Skeletal muscle tissue (tissue), 3 donors: ENCODE measurements at regions not wholly inside any gene's neighbourhood (a gene's known extent, or its start where the extent isn't known, plus 50 kb on each side); places are given as distances from the start of the nearest gene placed in this dataset.

Experiments used
- H3K27ac ChIP-seq: one replicate; pipeline ENCODE4 v1.7.0; 2013; ENCODE audit warnings: mild to moderate bottlenecking, low read depth, low read length, inconsistent platforms
- H3K27me3 ChIP-seq, 3 donors: one replicate each; pipeline ENCODE4 v1.7.0; 2013; ENCODE audit warnings: low read length in 3 of 3; ENCODE audit not compliant: control insufficient read depth in 3 of 3, insufficient read depth in 3 of 3
- H3K36me3 ChIP-seq, 3 donors: one replicate each; pipeline ENCODE4 v1.7.0; 2013; ENCODE audit warnings: low read length in 3 of 3; ENCODE audit not compliant: control insufficient read depth in 3 of 3, insufficient read depth in 3 of 3
- H3K4me1 ChIP-seq, 3 donors: one replicate each; pipeline ENCODE4 v1.7.0; 2013; ENCODE audit warnings: low read length in 3 of 3, mild to moderate bottlenecking in 3 of 3; ENCODE audit not compliant: control insufficient read depth in 3 of 3, insufficient read depth in 3 of 3
- H3K4me3 ChIP-seq, 3 donors: one replicate each; pipeline ENCODE4 v1.7.0; 2013; ENCODE audit warnings: low read length in 3 of 3
- H3K9ac ChIP-seq, 3 donors: one replicate each; pipeline ENCODE4 v1.7.0; 2013; ENCODE audit warnings: low read length in 3 of 3, mild to moderate bottlenecking in 3 of 3, moderate library complexity in 2 of 3, low read depth in 1 of 3
- H3K9me3 ChIP-seq, 3 donors: one replicate each; pipeline ENCODE4 v1.7.0; 2013; ENCODE audit warnings: low read length in 3 of 3; ENCODE audit not compliant: control insufficient read depth in 3 of 3
- donor health status: Osteomylitis.

GRCh38 chr4:100721490-100721889 is 203.7 kb upstream of the EMCN start:
- peaks cover 0 to 3% (median 0%) of the 10 kb centered on the region in 3 donors for H3K9me3 ChIP-seq
- H3K9ac ChIP-seq: no peak overlapping the region
- no peak overlapping the region for H3K27ac ChIP-seq
- no peaks in the 10 kb centered on the region for H3K27me3 ChIP-seq
- no peak overlapping the region for H3K4me3 ChIP-seq
- H3K36me3 ChIP-seq: no peaks in the 10 kb centered on the region
- no peaks in the 10 kb centered on the region for H3K4me1 ChIP-seq

GRCh38 chr4:100721077-100721476 is 203.3 kb upstream of the EMCN start:
- Histone ChIP-seq H3K27ac (no peak overlapping the region), H3K27me3 (no peaks in the 10 kb centered on the region), H3K4me1 (no peaks in the 10 kb centered on the region), H3K36me3 (no peaks in the 10 kb centered on the region), H3K9me3 (peaks cover 0 to 3% (median 0%) of the 10 kb centered on the region in 3 donors), H3K9ac (no peak overlapping the region), H3K4me3 (no peak overlapping the region)

- Histone ChIP-seq H3K27ac (no peak overlapping the region), H3K27me3 (no peaks in the 10 kb centered on the region), H3K9ac (no peak overlapping the region), H3K36me3 (no peaks in the 10 kb centered on the region), H3K4me1 (no peaks in the 10 kb centered on the region), H3K9me3 (no peaks in the 10 kb centered on the region), H3K4me3 (no peak overlapping the region)
Measured at GRCh38 chr4:100716416-100716815, 198.6 kb upstream of the EMCN start.

GRCh38 chr4:100708776-100709175 is 191.0 kb upstream of the EMCN start:
- Histone ChIP-seq H3K4me3 (no peak overlapping the region), H3K9me3 (no peaks in the 10 kb centered on the region), H3K36me3 (no peaks in the 10 kb centered on the region), H3K27me3 (no peaks in the 10 kb centered on the region), H3K4me1 (no peaks in the 10 kb centered on the region), H3K27ac (no peak overlapping the region), H3K9ac (no peak overlapping the region)

GRCh38 chr4:100707786-100708185 is 190.0 kb upstream of the EMCN start:
- no peaks in the 10 kb centered on the region for H3K9me3 ChIP-seq
- H3K27ac ChIP-seq: no peak overlapping the region
- H3K27me3 ChIP-seq: no peaks in the 10 kb centered on the region
- no peak overlapping the region for H3K4me3 ChIP-seq
- no peaks in the 10 kb centered on the region for H3K36me3 ChIP-seq
- H3K9ac ChIP-seq: no peak overlapping the region
- no peaks in the 10 kb centered on the region for H3K4me1 ChIP-seq

GRCh38 chr4:100696531-100696930 is 178.7 kb upstream of the EMCN start:
- Histone ChIP-seq H3K27ac (no peak overlapping the region), H3K36me3 (no peaks in the 10 kb centered on the region), H3K4me1 (no peaks in the 10 kb centered on the region), H3K9me3 (no peaks in the 10 kb centered on the region), H3K9ac (no peak overlapping the region), H3K27me3 (no peaks in the 10 kb centered on the region), H3K4me3 (no peak overlapping the region)

GRCh38 chr4:100695871-100696270 is 178.0 kb upstream of the EMCN start:
- Histone ChIP-seq H3K9me3 (no peaks in the 10 kb centered on the region), H3K27ac (no peak overlapping the region), H3K36me3 (no peaks in the 10 kb centered on the region), H3K4me3 (no peak overlapping the region), H3K9ac (no peak overlapping the region), H3K4me1 (no peaks in the 10 kb centered on the region), H3K27me3 (no peaks in the 10 kb centered on the region)

- Histone ChIP-seq H3K4me1 (no peaks in the 10 kb centered on the region), H3K9ac (no peak overlapping the region), H3K27ac (no peak overlapping the region), H3K27me3 (no peaks in the 10 kb centered on the region), H3K4me3 (no peak overlapping the region), H3K36me3 (no peaks in the 10 kb centered on the region), H3K9me3 (no peaks in the 10 kb centered on the region)
Measured at GRCh38 chr4:100695039-100695654, 177.3 kb upstream of the EMCN start.

- Histone ChIP-seq H3K36me3 (no peaks in the 10 kb centered on the region), H3K4me3 (no peak overlapping the region), H3K9ac (no peak overlapping the region), H3K9me3 (no peaks in the 10 kb centered on the region), H3K4me1 (no peaks in the 10 kb centered on the region), H3K27ac (no peak overlapping the region), H3K27me3 (no peaks in the 10 kb centered on the region)
Measured at GRCh38 chr4:100694467-100694866, 176.6 kb upstream of the EMCN start.

GRCh38 chr4:100690812-100691211 is 173.0 kb upstream of the EMCN start:
- Histone ChIP-seq H3K4me3 (no peak overlapping the region), H3K9ac (no peak overlapping the region), H3K36me3 (no peaks in the 10 kb centered on the region), H3K9me3 (no peaks in the 10 kb centered on the region), H3K4me1 (no peaks in the 10 kb centered on the region), H3K27me3 (no peaks in the 10 kb centered on the region), H3K27ac (no peak overlapping the region)

- no peak overlapping the region for H3K4me3 ChIP-seq
- H3K4me1 ChIP-seq: no peaks in the 10 kb centered on the region
- H3K9me3 ChIP-seq: no peaks in the 10 kb centered on the region
- no peak overlapping the region for H3K27ac ChIP-seq
- no peaks in the 10 kb centered on the region for H3K27me3 ChIP-seq
- H3K9ac ChIP-seq: no peak overlapping the region
- no peaks in the 10 kb centered on the region for H3K36me3 ChIP-seq
Measured at GRCh38 chr4:100688368-100688767, 170.5 kb upstream of the EMCN start.
